Fibroblast of skin of abdomen (primary cell): ENCODE measurements at regions not wholly inside any gene's neighbourhood (a gene's known extent, or its start where the extent isn't known, plus 50 kb on each side); places are given as distances from the start of the nearest gene placed in this dataset.
A peak's percentile ranks its signal among the peaks of the same experiment; 100 is the strongest.

ENCODE experiments used
- DNase-seq: peaks from one replicate; pipeline ENCODE4 v3.0.0-alpha.2; 2013

- DNase-seq, result no peak
Measured at GRCh38 chr17:45688353-45688752, 95.8 kb upstream of the CRHR1 start.

- DNase-seq, result no peak
Measured at GRCh38 chr17:45688820-45689219, 95.3 kb upstream of the CRHR1 start.

GRCh38 chr17:45689451-45689850 is 94.7 kb upstream of the CRHR1 start:
- no peak for DNase-seq

GRCh38 chr17:45690625-45691275 is 93.4 kb upstream of the CRHR1 start:
- DNase-seq, result no peak

- no peak for DNase-seq
Measured at GRCh38 chr17:45692661-45693060, 91.5 kb upstream of the CRHR1 start.

- DNase-seq, result no peak
Measured at GRCh38 chr17:45693792-45694191, 90.3 kb upstream of the CRHR1 start.

- no peak for DNase-seq
Measured at GRCh38 chr17:45696442-45696841, 87.7 kb upstream of the CRHR1 start.

GRCh38 chr17:45697076-45697475 is 87.0 kb upstream of the CRHR1 start:
- no peak for DNase-seq

- no peak for DNase-seq
Measured at GRCh38 chr17:45700171-45701090, 83.7 kb upstream of the CRHR1 start.

GRCh38 chr17:45702666-45703266 is 81.4 kb upstream of the CRHR1 start:
- peak; percentile 18 for DNase-seq

- no peak for DNase-seq
Measured at GRCh38 chr17:45703348-45703747, 80.8 kb upstream of the CRHR1 start.

GRCh38 chr17:45703806-45704205 is 80.3 kb upstream of the CRHR1 start:
- no peak for DNase-seq

GRCh38 chr17:45704251-45704650 is 79.9 kb upstream of the CRHR1 start:
- no peak for DNase-seq

- DNase-seq, result no peak
Measured at GRCh38 chr17:45705123-45706009, 78.8 kb upstream of the CRHR1 start.

GRCh38 chr17:45706033-45706432 is 78.1 kb upstream of the CRHR1 start:
- DNase-seq, result no peak

- no peak for DNase-seq
Measured at GRCh38 chr17:45708707-45709290, 75.3 kb upstream of the CRHR1 start.

GRCh38 chr17:45709728-45710288 is 74.3 kb upstream of the CRHR1 start:
- DNase-seq, result no peak

GRCh38 chr17:45715787-45716186 is 68.3 kb upstream of the CRHR1 start:
- no peak for DNase-seq

- DNase-seq, result no peak
Measured at GRCh38 chr17:45718791-45719190, 65.3 kb upstream of the CRHR1 start.

- peak; percentile 84 for DNase-seq
Measured at GRCh38 chr17:45719335-45720071, 64.6 kb upstream of the CRHR1 start.

GRCh38 chr17:45720386-45720785 is 63.7 kb upstream of the CRHR1 start:
- no peak for DNase-seq
